ENCODE measurements at regions not wholly inside any gene's neighbourhood (a gene's known extent, or its start where the extent isn't known, plus 50 kb on each side); places are given as distances from the start of the nearest gene placed in this dataset.

DNA sequence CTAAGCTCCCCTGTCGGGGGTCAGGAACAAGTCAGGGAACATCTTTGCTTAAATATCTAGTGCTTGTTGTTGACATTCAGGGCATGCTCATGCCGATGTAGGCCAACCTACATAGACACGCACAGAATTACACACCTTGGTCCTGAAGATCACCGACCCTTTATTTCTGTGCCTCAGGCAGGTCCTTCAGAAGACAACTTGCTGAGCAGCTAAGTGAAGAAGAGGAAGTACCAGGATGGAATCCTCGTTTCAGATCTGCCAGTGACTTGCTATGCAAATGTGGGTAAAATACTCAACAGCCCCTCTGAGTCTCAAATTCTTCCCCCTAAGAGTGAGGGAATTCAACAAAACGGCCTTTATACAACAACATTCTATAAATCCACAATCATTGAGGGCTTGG, 494.7 kb downstream of the BCL11A start:
- Histone ChIP-seq H3K4me3 (replicated peaks; ENCODE audit: insufficient read depth, low read length) (no peak overlapping the region), H3K27ac (replicated peaks) (no peak overlapping the region), H3K27me3 (ENCODE audit: insufficient read depth, poor library complexity, severe bottlenecking) (no peaks in the 10 kb centered on the region)
- peak in 1 of 2 experiments; percentile 23 for DNase-seq (ENCODE audit: low read depth in 1 of 2, low spot score in 1 of 2)
- no peak; the same call in 1 of the 2 replicates for TF ChIP-seq SPI1 (IDR thresholded peaks at IDR 0.05; ENCODE audit: borderline replicate concordance, low read depth)
- TF ChIP-seq, protein P1, sequence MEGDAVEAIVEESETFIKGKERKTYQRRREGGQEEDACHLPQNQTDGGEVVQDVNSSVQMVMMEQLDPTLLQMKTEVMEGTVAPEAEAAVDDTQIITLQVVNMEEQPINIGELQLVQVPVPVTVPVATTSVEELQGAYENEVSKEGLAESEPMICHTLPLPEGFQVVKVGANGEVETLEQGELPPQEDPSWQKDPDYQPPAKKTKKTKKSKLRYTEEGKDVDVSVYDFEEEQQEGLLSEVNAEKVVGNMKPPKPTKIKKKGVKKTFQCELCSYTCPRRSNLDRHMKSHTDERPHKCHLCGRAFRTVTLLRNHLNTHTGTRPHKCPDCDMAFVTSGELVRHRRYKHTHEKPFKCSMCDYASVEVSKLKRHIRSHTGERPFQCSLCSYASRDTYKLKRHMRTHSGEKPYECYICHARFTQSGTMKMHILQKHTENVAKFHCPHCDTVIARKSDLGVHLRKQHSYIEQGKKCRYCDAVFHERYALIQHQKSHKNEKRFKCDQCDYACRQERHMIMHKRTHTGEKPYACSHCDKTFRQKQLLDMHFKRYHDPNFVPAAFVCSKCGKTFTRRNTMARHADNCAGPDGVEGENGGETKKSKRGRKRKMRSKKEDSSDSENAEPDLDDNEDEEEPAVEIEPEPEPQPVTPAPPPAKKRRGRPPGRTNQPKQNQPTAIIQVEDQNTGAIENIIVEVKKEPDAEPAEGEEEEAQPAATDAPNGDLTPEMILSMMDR (IDR thresholded peaks at IDR 0.05; ENCODE audit: insufficient read depth, low read length): no peak
- no peak for TF ChIP-seq POLR2AphosphoS5 (IDR thresholded peaks at IDR 0.05; ENCODE audit: low read depth)
- TF ChIP-seq, protein P2, sequence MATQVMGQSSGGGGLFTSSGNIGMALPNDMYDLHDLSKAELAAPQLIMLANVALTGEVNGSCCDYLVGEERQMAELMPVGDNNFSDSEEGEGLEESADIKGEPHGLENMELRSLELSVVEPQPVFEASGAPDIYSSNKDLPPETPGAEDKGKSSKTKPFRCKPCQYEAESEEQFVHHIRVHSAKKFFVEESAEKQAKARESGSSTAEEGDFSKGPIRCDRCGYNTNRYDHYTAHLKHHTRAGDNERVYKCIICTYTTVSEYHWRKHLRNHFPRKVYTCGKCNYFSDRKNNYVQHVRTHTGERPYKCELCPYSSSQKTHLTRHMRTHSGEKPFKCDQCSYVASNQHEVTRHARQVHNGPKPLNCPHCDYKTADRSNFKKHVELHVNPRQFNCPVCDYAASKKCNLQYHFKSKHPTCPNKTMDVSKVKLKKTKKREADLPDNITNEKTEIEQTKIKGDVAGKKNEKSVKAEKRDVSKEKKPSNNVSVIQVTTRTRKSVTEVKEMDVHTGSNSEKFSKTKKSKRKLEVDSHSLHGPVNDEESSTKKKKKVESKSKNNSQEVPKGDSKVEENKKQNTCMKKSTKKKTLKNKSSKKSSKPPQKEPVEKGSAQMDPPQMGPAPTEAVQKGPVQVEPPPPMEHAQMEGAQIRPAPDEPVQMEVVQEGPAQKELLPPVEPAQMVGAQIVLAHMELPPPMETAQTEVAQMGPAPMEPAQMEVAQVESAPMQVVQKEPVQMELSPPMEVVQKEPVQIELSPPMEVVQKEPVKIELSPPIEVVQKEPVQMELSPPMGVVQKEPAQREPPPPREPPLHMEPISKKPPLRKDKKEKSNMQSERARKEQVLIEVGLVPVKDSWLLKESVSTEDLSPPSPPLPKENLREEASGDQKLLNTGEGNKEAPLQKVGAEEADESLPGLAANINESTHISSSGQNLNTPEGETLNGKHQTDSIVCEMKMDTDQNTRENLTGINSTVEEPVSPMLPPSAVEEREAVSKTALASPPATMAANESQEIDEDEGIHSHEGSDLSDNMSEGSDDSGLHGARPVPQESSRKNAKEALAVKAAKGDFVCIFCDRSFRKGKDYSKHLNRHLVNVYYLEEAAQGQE (IDR thresholded peaks at IDR 0.05; ENCODE audit: insufficient replicate concordance, low read depth): no peak
- TF ChIP-seq GABPA (IDR thresholded peaks at IDR 0.05; ENCODE audit: low read depth): no peak

DNA sequence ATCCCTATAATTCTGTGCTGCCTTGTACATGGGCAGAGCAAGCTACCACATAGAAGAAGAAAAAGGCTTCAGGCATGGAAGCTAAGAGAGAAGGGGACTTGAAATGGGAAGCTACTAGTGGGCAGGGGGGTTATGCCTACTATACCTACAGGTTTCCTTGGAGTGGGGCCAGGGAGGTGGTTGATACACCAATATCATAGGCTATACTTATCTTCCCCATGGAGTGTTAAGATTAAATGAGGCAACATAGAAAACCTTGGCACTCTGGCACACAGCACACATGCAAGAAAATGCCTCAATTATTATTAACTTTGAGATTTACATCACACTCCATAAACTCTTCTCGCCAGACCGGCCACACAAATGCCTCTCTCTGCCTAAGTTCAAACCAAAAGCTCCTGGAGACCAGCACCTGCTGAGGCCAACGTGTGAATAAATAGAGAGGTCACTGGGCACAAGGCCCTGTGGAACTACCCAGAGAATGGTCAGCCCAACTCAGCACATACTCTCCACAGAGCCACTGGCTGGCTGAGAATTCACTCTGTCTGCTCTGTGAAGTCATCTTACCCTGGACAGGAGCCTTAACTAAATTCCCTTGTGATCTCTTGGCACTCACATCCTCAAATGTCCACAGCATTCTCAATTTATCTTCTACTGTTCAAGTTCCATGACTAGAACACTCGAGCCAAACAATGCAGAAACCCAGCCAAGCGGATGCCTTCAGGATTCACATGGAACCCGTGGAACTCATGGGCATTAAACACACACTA, 498.7 kb downstream of the BCL11A start:
- DNase-seq (ENCODE audit: low read depth in 1 of 2, low spot score in 1 of 2): no peak

DNA sequence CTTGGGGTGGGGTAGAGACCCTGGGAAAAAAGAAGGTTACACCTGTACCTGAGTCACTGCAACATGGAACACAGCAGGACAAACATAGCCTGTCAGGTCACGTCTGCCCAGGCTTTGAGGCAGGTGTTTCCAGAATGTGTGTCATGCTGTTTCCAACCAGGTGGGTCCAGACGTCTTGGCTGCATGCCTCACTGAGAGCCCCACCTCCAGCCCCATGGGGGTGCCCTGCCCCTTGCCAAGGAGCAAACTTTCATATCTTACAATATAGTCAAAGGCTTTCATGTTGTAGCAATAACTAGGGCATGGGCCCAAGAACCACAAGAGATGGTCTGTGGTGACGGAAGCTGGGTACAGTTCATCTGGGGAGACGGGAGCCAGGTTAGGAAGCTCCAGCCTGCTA, 499.7 kb downstream of the BCL11A start:
- Histone ChIP-seq H3K27me3 (ENCODE audit: insufficient read depth, poor library complexity, severe bottlenecking) (no peaks in the 10 kb centered on the region), H3K4me3 (replicated peaks; ENCODE audit: insufficient read depth, low read length) (no peak overlapping the region), H3K27ac (replicated peaks) (no peak overlapping the region)
- TF ChIP-seq, protein P2 (IDR thresholded peaks at IDR 0.05; ENCODE audit: insufficient replicate concordance, low read depth): no peak
- TF ChIP-seq GABPA (IDR thresholded peaks at IDR 0.05; ENCODE audit: low read depth) (no peak), POLR2AphosphoS5 (IDR thresholded peaks at IDR 0.05; ENCODE audit: low read depth) (no peak), SPI1 (IDR thresholded peaks at IDR 0.05; ENCODE audit: borderline replicate concordance, low read depth) (no peak)
- TF ChIP-seq, protein P1 (IDR thresholded peaks at IDR 0.05; ENCODE audit: insufficient read depth, low read length): no peak
- DNase-seq (ENCODE audit: low read depth in 1 of 2, low spot score in 1 of 2): no peak

More for the DNA sequence above, 498.7 kb downstream of the BCL11A start:
- Histone ChIP-seq H3K27me3 (ENCODE audit: insufficient read depth, poor library complexity, severe bottlenecking) (no peaks in the 10 kb centered on the region), H3K4me3 (replicated peaks; ENCODE audit: insufficient read depth, low read length) (no peak overlapping the region), H3K27ac (replicated peaks) (no peak overlapping the region)
- no peak for TF ChIP-seq SPI1 (IDR thresholded peaks at IDR 0.05; ENCODE audit: borderline replicate concordance, low read depth)
- no peak for TF ChIP-seq POLR2AphosphoS5 (IDR thresholded peaks at IDR 0.05; ENCODE audit: low read depth)
- TF ChIP-seq, protein P1 (IDR thresholded peaks at IDR 0.05; ENCODE audit: insufficient read depth, low read length): no peak

Measured in HL-60 (cell line).